ENCODE measurements at regions not wholly inside any gene's neighbourhood (a gene's known extent, or its start where the extent isn't known, plus 50 kb on each side); places are given as distances from the start of the nearest gene placed in this dataset.

DNA sequence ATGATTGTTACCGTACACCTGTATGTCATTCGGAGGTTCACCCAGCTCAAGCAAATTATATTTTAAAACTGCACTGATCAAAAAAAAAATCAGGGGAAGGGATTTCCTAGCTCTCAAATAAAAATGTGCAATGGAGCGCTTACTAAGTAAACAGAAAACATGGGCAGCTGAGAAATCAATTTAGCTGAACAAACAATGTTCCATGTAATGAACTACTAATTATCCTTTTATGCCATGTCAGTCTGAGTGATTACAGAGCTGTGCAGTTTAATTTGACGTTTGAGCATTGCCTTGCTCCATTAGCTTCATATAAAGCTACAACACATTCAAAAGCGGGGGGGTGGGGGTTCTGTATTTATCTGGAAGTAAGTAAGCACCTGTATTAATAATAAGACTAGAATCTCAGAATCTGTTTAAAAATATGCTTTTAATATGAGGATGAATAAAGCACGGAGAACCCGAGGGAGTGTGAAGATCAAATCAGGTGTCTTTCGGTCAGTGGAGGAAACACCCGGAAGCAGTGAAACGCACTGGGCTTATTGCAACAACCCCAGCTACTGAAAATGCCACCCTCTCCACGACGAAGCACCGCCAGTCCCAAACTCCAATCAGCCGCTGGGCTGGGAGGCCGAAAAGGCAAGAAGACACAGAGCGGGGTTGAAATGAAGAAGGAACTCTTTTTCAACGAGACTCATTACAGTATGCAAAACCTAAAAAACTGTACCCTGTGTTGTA lies 196.5 kb upstream of the ATP11B start:
- H3K4me3 ChIP-seq (replicated peaks in 1 of 2; ENCODE audit: low read depth in 2 of 2, low read length in 2 of 2) = no peak overlapping the region
- DNase-seq (ENCODE audit: low read depth in 2 of 2) = no peak
- TF ChIP-seq CTCF (IDR thresholded peaks at IDR 0.05; ENCODE audit: low read depth, low read length) = no peak

DNA sequence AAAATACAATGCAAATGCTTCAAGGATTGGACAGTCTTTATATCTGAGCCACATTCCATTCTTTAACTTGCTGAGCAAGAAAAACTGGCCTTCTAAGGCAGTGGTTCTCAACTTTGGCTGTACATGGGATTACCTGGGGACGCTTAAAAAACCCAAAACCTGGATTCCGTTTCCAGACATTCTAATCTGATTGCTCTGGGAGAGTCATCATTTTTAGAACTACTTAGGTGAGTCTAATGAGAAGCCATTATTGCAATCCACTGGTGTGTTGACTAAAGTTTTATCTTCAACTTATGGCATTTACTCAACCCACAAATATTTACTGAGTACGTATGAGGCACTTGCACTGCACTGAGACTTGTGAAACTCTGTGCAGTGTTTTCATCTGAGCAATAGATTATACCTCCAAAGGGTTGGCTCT lies 195.7 kb upstream of the ATP11B start:
- H3K4me3 ChIP-seq (replicated peaks in 1 of 2; ENCODE audit: low read depth in 2 of 2, low read length in 2 of 2) = no peak overlapping the region
- TF ChIP-seq CTCF (IDR thresholded peaks at IDR 0.05; ENCODE audit: low read depth, low read length) = no peak
- no peak for DNase-seq (ENCODE audit: low read depth in 2 of 2)

DNA sequence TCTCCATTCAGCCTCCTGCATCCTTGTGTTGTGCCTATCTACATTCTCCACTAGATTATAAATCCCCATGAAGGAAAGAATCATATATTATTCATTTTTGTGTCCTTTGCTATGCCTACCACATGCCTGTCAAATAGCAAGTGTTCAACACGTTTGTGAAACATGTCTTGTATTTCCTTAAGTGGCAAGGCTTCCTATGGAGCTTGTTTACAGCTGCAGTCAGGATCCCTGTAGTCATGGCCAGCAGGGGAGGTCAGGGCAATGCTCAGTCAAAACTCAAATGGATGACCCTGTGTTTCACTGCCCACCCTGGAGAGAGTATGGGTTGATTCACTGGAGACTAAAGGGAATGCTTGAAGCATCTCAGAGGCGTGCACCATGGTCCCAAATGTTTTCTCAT lies 191.7 kb upstream of the ATP11B start:
- no peak for DNase-seq (ENCODE audit: low read depth in 2 of 2)
- H3K4me3 ChIP-seq (replicated peaks in 1 of 2; ENCODE audit: low read depth in 2 of 2, low read length in 2 of 2) = no peak overlapping the region
- no peak for TF ChIP-seq CTCF (IDR thresholded peaks at IDR 0.05; ENCODE audit: low read depth, low read length)

DNA sequence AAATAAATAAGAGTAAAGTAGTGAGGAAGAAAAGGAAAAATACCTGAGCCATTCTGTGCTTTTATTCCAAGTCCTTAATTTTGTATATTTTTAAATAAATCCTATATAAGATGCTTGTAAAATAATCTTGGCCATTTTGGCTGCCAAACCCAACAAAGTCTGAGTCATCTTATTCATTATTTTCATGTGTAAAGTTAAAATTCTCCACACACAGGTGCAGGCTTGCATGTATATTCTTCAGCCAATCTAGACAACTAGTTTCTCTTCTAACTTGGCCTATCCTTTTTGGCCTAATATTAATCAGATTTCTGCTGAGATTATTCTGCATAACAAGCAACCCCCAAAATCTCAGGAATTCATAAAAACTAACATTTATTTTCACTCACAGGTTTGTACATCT lies 189.8 kb upstream of the ATP11B start:
- no peak for DNase-seq (ENCODE audit: low read depth in 2 of 2)
- no peak for TF ChIP-seq CTCF (IDR thresholded peaks at IDR 0.05; ENCODE audit: low read depth, low read length)
- no peak overlapping the region for H3K4me3 ChIP-seq (replicated peaks in 1 of 2; ENCODE audit: low read depth in 2 of 2, low read length in 2 of 2)

DNA sequence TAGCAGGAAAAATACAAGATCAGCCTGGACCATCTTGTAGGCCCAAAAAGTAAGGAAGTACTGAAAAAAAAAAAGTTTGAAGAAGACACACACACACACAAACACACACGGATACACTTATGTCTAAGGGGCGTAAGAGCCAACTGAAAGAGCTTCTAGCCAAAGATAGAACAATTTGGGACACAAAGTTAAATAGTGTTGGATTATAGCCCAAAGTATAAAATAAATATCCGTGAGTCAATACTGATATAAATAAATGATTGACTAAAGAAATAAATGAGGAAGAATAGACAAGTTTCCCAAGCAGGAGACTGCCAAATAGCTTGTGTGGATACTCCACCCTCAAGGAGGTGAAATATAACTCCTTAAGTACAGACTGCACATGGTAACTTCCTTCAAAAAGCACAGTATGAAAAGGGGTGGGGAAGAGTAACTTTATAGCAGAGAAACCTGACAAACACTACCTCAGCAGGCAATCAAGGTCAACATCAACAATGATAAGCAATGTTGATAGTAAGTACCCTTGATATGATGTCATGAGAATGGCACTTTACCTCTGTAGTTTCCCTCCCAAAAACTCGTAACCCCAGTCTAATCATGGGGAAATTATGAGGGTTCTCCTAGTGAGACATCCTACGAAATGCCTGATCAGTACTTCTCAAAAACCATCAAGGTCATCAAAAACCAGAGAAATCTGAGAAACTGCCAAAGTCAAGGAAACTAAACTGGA lies 187.3 kb upstream of the ATP11B start:
- H3K4me3 ChIP-seq (replicated peaks in 1 of 2; ENCODE audit: low read depth in 2 of 2, low read length in 2 of 2) = no peak overlapping the region
- no peak for TF ChIP-seq CTCF (IDR thresholded peaks at IDR 0.05; ENCODE audit: low read depth, low read length)
- DNase-seq (ENCODE audit: low read depth in 2 of 2) = no peak

GRCh38 chr3:182606905-182607504 lies 186.3 kb upstream of the ATP11B start:
- H3K4me3 ChIP-seq (replicated peaks in 1 of 2; ENCODE audit: low read depth in 2 of 2, low read length in 2 of 2) = no peak overlapping the region
- DNase-seq (ENCODE audit: low read depth in 2 of 2) = no peak
- no peak for TF ChIP-seq CTCF (IDR thresholded peaks at IDR 0.05; ENCODE audit: low read depth, low read length)

Measured in cardiac fibroblast (primary cell).